ENCODE measurements at regions not wholly inside any gene's neighbourhood (a gene's known extent, or its start where the extent isn't known, plus 50 kb on each side); places are given as distances from the start of the nearest gene placed in this dataset.
"Not testable (repeated sequence)": the region's sequence is repeated elsewhere in the genome, so short reads cannot be mapped to it uniquely, and the experiment has no call there.

DNA sequence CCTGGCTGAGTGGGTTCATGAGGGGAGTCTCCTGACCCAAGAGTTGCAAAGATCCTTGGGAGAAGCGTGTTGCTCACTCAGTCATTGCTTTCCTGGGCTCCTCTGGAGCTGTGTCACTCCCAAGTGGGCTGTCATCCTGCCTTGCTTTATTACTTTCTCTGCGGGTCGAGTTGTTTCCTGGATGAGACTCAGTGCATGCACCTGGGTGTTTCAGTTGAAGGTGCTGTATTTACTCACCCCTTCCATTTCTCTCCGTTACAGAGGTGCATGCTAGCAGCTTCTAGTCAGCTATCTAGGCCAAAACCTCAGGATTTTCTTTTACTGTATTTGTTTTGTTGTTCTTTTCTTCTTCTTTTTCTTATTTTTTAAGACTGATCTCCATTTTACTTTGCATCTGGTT lies 785.5 kb upstream of the EDIL3 start:
- no peak for DNase-seq (ENCODE audit: low read depth)

DNA sequence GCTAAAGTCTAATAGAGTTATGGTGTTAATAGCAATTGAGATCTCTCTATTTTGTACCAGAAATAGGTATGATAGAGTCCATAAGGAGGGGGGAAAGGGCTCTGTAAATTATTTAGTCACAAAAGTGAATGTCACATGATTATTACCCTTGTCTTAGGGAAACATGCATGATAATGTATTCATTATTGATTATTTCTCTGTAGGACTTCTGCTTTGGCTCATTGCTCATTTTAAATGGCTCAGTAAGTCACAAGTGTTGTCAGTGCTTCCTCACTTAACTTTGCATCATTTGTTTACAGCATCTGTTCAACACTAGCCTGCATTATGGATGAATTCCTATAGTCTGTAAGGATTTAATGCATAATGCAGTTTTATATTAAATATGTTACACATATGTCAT lies 788.8 kb upstream of the EDIL3 start:
- no peak for DNase-seq (ENCODE audit: low read depth)

DNA sequence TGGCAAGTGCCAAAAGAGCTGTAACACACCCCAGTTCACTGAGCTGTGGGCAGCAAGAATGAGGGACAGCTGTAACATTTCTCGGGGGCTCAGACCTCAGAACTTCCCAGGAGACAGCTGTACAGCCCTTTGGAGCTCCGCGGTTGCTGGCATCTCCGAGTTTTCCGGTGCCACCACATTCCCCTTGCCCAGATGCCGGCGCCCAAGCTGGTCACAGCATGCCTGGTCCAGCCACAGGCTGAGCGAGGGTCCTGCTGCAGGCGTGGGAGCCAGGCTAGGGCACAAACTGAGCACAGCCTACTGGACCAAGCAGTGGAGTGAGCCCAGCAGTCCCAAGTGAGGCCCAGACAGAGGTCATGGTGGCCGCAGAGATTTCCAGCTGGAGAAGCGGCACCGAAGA lies 797.7 kb upstream of the EDIL3 start:
- DNase-seq (ENCODE audit: low read depth): no peak

DNA sequence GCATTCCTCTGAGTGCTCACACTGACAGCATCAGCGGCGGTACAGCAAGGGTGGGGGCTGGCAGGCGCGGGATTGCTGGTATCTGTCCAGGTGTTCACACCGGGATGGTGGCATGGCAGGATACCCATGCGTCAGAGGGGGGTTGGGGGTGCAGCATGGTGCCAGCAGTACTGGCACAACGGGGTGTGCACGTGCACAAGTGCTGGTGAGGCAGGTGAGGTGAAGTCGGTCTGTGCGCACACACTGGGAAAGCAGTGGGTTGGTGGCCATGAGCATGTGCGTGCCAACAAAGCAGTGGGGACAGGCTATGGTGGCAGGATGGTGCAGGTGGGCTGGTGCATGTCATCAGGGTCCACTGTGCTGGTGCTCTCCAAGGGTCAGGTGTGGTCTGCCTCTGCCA lies 819.6 kb upstream of the EDIL3 start:
- DNase-seq (ENCODE audit: low read depth): no peak

DNA sequence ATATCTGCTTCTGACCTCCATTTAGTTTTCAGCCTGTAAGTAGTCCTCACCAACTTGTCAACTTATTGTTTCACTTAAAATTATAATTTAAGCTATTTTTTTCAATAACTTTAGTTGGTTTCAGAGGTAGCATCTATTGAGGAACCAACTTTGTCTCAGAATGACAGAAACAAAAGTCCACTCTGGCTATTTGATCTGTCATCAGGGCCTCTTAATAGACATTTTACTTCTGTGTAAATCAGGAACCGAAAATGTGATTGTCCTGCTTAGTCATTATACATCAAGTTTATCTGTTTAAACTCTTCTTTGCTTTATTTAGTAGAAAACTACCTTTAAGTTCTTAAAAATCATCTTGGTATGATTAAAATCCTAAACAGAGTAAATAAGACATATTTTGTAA lies 820.8 kb upstream of the EDIL3 start:
- DNase-seq (ENCODE audit: low read depth): no peak

DNA sequence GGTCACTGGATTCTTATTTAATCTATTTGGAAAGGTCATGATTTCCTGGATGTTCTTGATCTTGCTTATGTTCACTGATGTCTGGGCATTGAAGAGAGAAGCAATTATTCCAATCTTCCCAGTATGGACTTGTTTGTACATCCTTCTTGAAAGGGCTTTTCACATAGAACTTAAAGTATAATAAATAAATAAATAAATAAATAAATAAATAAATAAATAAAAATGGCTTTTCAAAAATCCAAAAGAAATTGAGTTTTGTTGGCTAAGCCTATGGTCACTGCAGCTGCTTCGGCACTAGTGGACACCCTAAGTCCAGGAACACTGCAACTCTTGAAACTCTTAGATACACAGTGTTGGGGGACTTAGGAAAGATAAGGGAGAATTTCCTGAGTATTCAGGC lies 840.7 kb upstream of the EDIL3 start:
- no peak for DNase-seq (ENCODE audit: low read depth)

DNA sequence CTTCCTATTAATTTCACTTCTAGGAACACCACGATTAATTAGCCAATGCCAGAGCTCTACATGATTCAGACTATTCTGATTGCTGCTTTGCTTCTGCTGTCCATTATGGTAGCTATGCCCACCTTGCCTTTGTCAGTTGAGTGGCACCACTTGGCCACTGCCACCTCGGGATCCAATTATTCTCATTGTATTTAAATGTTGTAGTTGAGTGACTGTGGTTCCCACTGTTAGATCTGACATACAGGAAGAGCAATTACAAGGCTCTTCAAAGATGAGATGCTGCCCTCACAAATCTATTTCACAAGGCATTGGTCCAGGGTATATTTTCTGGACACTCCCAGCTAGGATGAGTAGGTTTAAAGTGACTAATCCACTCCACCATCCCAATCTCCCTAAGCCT lies 864.5 kb upstream of the EDIL3 start:
- DNase-seq (ENCODE audit: low read depth): no peak

DNA sequence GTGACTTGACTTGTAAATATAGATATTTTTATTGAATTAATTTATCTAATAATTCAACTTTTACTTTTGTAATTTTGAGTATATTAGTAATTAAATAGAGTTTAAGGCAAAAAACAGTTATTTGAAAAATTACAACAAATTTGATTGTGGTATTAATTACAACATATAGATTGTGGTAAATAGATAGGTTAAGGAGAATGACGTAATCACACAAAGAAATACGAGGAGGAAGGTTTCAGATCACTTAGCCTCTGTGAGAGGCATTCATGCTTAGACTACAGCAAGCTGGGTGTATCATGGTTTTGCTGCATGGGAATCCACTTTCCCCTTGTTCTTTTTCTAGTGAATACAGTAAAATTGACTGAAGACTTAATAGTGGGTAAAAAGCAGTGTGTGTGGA lies 878.4 kb upstream of the EDIL3 start:
- DNase-seq (ENCODE audit: low read depth): no peak

DNA sequence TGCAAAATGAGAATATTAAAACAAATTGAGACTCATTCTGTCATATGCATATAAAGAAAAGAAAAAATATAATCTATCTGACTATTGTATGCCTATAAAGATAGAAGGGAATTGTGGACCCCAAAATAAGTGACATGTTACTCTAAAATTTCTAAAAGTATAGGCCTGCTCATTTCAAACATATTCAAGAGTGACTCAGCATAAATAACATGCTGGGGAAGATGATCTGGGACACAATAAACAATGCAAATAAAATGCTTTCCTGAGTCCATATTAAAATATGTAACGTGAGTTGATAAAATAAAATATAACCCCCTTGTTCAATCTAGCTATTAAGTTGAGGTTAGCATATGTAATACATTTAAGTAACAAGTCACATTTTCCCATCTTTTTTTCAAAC lies 882.0 kb upstream of the EDIL3 start:
- DNase-seq (ENCODE audit: low read depth): no peak

DNA sequence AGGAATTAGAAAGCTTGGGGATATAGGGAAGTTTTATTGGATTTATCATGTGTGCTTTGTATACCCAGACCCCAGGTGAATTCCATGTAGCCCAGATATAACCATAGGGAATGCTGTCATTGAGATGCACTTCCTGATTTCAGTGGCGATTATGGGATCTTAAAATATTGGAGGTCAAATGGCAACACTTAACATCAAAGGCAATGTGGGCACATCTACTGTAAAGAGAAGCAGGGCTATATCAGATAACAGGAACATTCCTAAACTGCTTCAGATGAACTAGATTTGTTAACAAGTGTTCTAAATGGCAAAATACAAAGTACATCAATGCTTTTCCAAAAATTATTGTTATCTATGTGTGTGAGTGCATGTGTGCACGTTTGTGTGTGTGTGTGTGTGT lies 883.5 kb upstream of the EDIL3 start:
- no peak for DNase-seq (ENCODE audit: low read depth)

DNA sequence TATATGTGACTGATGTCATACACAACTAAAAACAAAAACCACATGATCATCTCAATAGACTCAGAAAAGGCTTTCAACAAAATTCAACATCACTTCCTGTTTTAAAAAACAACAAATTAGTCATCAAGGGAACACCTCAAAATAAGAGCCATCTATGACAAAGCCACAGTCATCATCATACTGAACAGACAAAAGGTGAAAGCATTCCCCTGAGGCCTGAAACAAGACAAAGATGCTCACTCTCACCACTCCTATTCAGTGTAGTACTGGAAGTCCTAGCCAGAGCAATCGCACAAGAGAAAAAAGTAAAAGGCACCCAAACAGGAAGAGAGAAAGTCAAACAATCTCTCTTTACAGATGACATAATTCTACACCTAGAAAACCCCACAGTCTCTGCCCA lies 893.5 kb upstream of the EDIL3 start:
- DNase-seq (ENCODE audit: low read depth): no peak

DNA sequence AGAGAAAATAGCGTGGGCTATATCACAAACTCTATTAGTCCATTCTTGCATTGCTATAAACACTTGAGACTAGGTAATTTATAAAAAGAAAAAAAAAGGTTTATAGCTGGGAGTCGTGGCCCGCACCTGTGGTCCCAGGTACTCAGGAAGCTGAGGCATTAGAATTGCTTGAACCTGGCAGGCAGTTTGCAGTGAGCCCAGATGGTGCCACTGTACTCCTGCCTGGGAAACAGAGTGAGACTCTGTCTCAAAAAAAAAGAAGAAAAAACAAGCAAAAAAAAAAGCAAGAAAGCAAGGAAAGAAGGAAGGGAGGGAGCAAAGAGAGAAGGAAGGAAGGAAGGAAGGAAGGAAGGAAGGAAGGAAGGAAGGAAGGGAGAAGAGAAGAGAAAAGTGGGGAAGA lies 904.2 kb upstream of the EDIL3 start:
- DNase-seq (ENCODE audit: low read depth): no peak

DNA sequence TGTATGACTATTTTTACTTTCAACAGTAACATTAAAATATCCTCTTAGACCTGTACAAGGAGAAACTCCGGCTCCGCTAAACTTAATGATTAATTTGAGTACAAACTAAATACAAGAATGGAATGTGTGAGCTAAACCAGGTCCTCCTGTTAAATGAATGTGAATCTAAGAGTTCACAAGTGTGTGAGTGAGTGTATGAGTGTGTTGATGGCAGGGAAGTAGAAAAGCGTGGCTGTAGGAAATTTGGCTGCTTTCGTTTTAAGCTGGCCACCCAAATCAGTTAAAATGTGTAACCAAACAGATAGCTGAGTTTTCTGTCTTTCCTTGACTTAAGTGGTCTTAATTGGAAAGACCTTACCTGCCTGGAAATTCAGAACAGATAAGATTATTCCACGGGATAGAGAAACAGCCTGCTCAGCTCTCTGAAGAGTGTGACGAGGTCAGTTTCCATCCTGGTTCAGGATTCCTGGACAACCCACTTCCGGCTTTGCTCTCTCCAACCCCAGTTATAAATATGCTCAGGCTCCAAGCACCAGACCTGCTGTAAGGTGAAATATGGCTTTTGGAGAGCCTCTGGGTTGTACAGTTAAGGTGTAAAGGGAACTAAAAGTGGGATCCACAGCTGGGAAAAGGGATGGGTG lies 908.6 kb upstream of the EDIL3 start:
- DNase-seq (ENCODE audit: low read depth): no peak

DNA sequence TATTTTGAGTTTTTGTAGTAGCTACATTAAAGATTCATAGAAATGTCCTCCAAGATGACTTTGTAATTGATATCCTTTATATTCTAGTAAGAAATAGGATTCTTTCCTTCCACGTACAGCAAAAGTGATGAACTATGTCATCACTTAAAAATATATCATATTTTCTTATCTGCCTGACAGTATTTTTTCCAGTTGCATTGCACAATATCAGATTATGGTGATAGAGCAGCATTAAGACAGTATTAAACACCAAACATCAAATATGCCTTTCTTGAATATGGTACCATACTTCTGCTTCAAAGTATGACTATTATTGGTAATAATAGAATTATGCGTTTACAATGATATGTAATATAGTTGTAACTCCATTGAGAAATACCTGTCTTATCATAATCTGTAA lies 919.8 kb upstream of the EDIL3 start:
- DNase-seq (ENCODE audit: low read depth): no peak

DNA sequence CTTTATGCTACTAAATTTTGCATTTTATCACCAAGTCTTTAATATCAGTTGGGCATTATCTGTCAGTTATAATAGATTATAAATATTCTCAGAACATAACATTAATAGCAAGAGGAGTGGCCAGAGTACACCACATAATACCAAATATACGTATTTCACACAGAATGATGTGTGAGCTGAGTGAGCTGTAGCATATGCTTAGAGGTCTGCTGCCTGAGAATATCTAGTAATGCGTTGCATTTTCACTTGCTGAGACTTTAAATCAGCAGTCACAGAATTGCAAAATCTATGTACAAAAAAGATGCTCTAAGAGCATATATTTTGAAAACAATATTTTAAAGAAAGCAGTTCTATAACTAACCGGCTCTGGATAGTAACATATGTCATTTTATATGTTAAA lies 921.1 kb upstream of the EDIL3 start:
- no peak for DNase-seq (ENCODE audit: low read depth)

DNA sequence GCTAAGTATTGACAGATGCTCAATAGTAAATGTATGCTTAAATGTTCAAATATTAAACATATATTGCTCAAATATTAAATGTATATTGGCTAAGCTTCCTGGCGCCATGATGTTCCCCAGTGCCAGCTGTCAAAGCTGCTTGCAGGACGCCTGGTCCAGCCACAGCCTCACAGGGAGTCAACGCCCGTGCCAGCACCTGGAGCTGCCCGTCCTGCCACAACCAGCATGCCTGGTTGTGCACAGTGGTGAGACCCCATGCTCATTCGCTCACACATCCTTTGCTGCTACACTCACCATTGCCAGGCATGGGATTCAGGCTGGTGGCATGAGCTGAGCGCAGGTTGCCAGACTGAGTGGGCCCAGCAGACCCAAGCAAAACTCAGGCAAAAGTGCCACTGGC lies 926.9 kb upstream of the EDIL3 start:
- DNase-seq (ENCODE audit: low read depth): no peak

DNA sequence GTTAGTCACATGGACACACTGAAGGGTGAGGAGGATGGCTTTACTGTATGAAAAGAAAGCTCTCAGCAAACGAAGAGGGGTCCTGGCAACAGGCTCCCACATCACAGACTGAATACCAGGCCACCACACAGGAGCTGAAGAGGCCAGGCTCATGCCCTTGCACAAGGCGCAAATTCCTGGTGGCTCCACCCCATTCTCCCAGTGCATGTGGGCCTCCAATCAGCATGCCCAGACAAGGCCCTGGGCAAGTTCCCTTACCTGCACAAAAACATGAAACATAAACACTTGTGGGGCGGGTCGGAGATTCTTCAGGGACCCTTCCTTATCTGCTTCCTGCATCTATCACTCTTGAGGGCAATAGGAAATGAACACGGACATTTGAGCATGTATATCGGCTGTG lies 935.8 kb upstream of the EDIL3 start:
- DNase-seq (ENCODE audit: low read depth): no peak

DNA sequence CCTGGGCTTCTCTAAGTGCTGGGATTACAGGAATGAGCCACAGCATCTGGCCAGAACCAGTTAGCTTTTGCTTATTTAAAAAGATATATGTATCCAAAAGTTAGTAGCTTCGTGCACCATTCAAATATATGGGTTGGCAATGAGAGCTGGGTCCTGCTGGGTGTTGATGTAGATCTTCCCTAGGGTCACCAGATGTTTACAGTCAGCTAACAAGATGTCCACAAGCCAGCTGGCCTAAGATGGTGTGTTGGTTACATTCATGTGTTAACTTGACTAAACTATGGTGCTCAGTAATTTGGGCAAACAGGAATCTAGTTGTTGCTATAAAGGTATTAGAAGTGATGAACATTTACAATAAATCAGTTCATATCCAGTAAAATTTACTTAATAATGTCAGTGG lies 948.6 kb upstream of the EDIL3 start:
- no peak for DNase-seq (ENCODE audit: low read depth)

DNA sequence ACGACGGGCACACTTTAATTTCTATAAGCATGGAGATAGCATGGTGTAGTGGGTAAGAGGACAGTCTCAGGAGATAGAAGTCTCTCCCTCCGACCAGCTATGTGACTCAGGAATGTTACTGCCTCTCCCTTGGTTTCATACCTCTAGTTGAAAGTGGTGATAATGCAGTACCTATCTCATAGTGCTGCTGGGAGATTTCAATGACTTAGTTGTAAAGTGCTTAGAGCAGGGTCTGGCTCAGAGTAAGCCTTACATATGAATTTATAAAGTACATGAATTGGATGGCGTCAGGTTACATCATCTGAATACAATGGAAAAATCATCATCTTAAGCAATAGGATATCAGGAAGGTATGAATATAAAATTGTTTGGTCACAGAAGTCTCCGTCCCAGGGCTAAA lies 952.8 kb upstream of the EDIL3 start:
- DNase-seq (ENCODE audit: low read depth): no peak

DNA sequence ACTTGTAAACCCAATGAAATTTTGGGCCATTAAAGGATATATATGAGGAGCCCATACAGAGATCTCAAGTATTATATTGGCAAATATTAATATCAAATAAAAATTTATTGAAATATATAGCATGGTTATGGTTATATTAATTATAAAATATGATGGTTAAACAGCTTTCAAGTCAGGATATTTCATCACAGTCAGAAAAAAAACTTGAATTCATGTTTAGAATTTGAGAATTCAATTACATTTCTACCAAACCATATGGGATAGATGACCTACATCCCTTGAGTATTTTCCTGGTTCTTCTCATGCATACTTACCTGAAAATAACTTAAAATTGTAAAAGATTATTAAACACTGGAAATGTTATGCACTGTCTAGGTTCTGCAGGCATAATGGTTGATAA lies 956.1 kb upstream of the EDIL3 start:
- no peak for DNase-seq (ENCODE audit: low read depth)

DNA sequence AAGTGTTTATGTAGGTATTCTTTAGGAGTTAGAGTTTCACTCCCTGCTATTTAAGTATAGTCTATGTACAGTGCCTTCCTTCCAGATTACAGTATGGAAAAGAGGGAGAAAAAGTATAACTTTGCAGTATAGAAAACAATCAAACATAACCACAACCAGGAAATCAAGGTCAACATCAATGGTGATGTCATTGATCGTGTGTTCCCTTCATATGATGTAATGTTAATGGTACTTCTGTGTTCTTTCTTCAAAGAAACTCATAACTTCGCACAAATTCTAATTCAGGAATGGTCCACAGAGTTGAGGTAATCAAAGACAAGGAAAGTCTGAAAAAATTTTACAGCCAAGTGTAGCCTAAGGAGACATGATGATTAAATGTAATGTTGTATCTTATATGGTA lies 961.1 kb upstream of the EDIL3 start:
- DNase-seq (ENCODE audit: low read depth): no peak

DNA sequence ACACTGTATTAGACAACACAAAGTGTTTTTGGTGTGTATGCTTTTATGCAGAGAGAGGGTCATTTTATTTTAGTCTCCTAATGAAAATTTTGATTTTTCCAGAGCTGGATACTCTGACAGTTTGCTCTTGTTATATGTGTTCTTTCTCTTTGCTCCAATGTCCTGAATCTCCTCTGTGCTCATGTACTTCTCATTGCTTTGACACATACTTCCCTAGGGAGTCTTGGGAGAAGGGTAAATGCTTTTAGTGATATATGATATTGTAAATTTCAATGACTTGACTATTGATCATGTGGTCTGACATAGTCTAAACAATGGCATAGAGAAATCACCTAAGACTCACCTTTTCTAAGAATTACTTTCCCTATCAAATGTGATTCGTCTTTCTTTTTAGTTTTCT lies 972.6 kb upstream of the EDIL3 start:
- no peak for DNase-seq (ENCODE audit: low read depth)

DNA sequence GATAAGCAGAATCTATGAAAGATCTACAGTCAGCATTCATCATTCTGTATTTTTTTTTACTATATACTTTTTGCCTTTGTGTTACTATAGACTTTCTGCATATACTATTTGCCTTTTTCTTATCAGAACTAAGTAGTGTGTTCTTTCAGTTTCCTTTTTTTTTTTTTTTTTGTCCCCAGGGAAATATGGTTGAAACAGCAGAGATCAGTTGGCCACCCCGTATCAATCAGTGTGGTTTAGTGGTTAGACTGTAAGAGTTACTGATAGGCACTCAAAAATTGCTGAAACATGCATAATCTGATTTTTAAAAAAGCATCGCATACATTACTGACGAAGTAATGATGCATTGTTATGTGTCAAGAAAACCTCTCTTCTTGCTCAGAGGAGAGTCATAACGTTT lies 990.8 kb upstream of the EDIL3 start:
- no peak for DNase-seq (ENCODE audit: low read depth)

DNA sequence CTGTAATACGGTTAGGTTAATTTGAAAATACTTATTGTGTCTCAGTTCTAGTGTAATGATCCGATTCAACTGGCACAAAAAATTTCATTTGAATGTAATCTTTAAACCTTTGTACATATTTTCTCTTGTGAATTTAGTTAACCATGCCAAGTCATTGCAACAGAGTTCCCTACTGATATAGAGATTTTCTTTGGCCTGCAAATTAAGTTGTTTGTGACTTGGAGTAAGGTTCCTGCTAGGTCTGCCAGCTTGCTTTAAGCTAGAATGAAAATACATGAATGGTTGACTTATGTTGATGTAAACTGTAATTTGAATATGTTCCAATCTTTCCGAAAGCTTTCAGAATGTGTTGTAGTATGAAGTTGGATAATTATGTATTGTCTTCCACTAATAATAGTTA lies 1004.1 kb upstream of the EDIL3 start:
- DNase-seq (ENCODE audit: low read depth): no peak

DNA sequence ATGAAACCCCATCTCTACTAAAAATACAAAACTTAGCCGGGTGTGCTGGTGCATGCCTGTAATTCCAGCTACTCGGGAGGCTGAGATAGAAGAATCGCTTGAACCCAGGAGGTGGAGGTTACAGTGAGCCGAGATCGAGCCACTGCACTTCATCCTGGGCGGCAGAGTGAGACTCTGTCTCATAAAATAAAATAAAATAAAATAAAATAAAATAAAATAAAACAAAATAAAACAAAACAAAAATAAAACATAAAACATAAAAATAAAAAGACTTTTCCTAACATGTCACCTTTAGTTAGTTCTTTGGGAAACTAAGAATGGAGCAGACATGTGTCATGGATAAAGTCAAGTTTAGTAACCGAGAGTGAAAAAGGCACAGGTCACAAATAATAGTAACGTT lies 1007.6 kb upstream of the EDIL3 start:
- DNase-seq (ENCODE audit: low read depth): not testable (repeated sequence)
